Testis (tissue), 2 donors: ENCODE measurements at regions not wholly inside any gene's neighbourhood (a gene's known extent, or its start where the extent isn't known, plus 50 kb on each side); places are given as distances from the start of the nearest gene placed in this dataset.

Experiments
- CTCF ChIP-seq, 3 experiments: fragments of 450-650 bp in 2 of 3; fragments of 200-600 bp in 1 of 3; sonication (generic) in 1 of 3; IDR thresholded peaks; one replicate each; pipeline ENCODE4 v1.5.1; 2016 to 2019; ENCODE audit warnings: antibody characterized with exemption in 3 of 3, mild to moderate bottlenecking in 2 of 3, moderate library complexity in 1 of 3
- POLR2A ChIP-seq: fragments of 450-650 bp; IDR thresholded peaks from one replicate; pipeline ENCODE4 v1.6.1; 2017; ENCODE audit warnings: antibody characterized with exemption, mild to moderate bottlenecking, moderate library complexity

- TF ChIP-seq CTCF (IDR thresholded peaks at IDR 0.05) = no peak
- no peak for TF ChIP-seq POLR2A
Measured at GRCh38 chr21:15462092-15462491, 267.7 kb upstream of the USP25 start.
